Activated CD4-positive, alpha-beta T cell treated with anti-CD3 and anti-CD28 coated beads, Interleukin-2, amount 10 ng/mL, durations not matched to agents 7 days and 5 days (primary cell): ENCODE measurements at regions not wholly inside any gene's neighbourhood (a gene's known extent, or its start where the extent isn't known, plus 50 kb on each side); places are given as distances from the start of the nearest gene placed in this dataset.
"Not testable (repeated sequence)": the region's sequence is repeated elsewhere in the genome, so short reads cannot be mapped to it uniquely, and the experiment has no call there.

Experiments used
- CTCF ChIA-PET: fragments of 350-600 bp; sonication (Branson Sonifier 250); formaldehyde crosslinking; loops from one replicate; lab custom pipeline; 2021; ENCODE audit warnings: antibody characterized with exemption; lab: Charles Lee
- POLR2A ChIA-PET: fragments of 350-600 bp; sonication (Branson Sonifier 250); formaldehyde crosslinking; loops from one replicate; lab custom pipeline; 2021; ENCODE audit warnings: antibody characterized with exemption; lab: Charles Lee
- DNase-seq: peaks from one replicate; pipeline ENCODE4 v3.0.0-alpha.2; 2020
- H3K27ac Mint-ChIP-seq: one replicate; pipeline ENCODE4 v1.8.0; 2021; ENCODE audit warnings: mild to moderate bottlenecking, moderate library complexity, mixed read lengths
- H3K27me3 Mint-ChIP-seq: one replicate; pipeline ENCODE4 v1.8.0; 2021; ENCODE audit warnings: mixed read lengths
- H3K36me3 Mint-ChIP-seq: one replicate; pipeline ENCODE4 v1.8.0; 2021; ENCODE audit warnings: low read depth, mixed read lengths
- H3K4me1 Mint-ChIP-seq: one replicate; pipeline ENCODE4 v1.8.0; 2021; ENCODE audit warnings: mixed read lengths
- H3K4me3 Mint-ChIP-seq: one replicate; pipeline ENCODE4 v1.8.0; 2021; ENCODE audit warnings: mild to moderate bottlenecking, moderate library complexity, mixed read lengths
- H3K9me3 Mint-ChIP-seq: one replicate; pipeline ENCODE4 v1.8.0; 2021; ENCODE audit warnings: mixed read lengths

DNA sequence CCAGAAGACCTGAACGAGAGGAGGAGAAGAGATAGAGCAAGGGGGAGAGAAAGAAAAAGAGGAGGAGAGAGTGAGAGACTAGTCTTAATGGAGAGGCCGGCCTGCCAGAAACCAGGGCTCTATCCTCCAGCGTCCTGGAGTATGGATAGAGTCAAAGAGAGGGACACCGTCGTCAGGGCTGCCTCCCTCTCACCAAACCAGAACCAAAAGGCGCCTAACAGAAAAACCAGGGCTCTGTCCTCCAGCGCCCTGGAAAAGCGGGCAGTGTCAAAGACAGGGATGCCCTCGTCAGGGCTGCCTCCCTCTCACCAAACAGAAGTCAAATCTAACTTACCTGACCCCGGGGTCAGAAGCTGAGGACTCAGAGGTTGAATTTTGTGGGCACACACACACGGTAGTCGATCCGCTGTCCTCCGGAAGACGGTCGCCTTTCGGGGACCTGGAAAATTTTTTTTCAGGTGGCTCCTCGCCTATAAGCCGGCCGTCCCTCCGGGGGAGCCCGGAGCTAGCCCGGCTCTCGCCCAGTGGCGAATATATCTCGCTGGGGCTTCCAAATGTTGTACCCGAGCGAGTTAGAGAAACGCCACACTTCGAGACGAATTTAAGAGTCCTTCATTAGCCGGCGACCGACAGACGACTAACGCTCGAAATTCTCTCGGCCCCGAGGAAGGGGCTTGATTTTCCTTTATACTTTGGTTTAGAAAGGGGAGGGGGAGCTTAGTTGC is 148.2 kb downstream of the TRIM27 start:
- H3K36me3 Mint-ChIP-seq, result peaks cover 16% of the 10 kb centered on the region
- H3K9me3 Mint-ChIP-seq, result peaks cover 9% of the 10 kb centered on the region
- H3K4me3 Mint-ChIP-seq, result peak overlapping the region; percentile 45
- H3K27me3 Mint-ChIP-seq, result peaks cover 89% of the 10 kb centered on the region
- ChIA-PET POLR2A (no interaction called here), CTCF (interaction anchor here (1.1 kb wide), 1 partner anchor 10 kb away, joined by 4 read pairs; no protein-coding TSS in a partner anchor)
- H3K4me1 Mint-ChIP-seq, result peaks cover 5% of the 10 kb centered on the region
- peak overlapping the region; percentile 73 for H3K27ac Mint-ChIP-seq
- DNase-seq, result no peak

DNA sequence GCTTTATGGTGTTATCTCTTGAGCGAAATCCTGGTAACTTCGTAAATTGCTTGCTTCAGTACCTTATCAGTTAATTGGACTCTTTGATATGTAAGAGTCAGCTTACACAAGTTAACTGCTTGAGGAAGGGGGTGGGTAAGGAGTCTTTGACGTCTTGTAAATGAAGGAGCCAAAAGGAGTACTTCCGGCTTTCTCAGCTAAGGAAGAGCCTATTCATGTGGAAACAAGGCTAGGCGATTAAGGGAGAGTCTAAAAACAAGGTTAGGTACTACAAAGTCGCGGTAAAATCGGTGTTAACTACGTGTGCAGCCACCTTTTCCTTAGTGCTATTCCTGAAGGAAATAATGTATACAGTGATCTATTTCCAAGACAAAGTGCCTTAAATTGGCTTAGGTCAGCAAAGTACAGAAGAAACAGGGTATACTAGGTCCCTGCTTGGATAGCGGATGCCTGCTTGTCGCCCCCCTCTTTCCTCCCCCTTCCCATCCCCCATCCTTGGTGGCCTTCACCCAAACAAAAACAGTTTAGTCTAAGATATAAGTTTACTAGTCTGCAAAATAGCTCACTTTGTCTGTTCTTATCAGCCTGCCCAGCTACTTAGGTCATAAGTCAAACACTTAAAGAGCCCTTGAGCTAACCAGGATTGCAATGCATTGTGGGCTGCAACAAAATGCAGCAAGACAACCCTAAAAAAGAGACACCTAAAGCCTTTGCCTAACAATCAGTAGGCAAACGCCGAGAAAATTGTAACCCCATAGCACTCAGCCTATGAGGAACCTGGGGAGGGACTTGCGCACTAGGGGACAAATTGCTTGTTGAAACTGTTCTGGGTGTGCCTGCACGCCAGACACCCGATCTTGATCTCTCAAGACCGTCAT is 147.3 kb downstream of the TRIM27 start:
- Mint-ChIP-seq H3K9me3 (peaks cover 9% of the 10 kb centered on the region), H3K27me3 (peaks cover 90% of the 10 kb centered on the region), H3K36me3 (peaks cover 16% of the 10 kb centered on the region), H3K4me3 (peak overlapping the region; percentile 45), H3K4me1 (peaks cover 10% of the 10 kb centered on the region), H3K27ac (peak overlapping the region; percentile 73)
- no peak for DNase-seq
- CTCF ChIA-PET, result interaction anchor here (1.1 to 2.3 kb wide), 2 partner anchors 11 to 42 kb away, joined by 4 read pairs; no protein-coding TSS in a partner anchor
- POLR2A ChIA-PET, result no interaction called here

DNA sequence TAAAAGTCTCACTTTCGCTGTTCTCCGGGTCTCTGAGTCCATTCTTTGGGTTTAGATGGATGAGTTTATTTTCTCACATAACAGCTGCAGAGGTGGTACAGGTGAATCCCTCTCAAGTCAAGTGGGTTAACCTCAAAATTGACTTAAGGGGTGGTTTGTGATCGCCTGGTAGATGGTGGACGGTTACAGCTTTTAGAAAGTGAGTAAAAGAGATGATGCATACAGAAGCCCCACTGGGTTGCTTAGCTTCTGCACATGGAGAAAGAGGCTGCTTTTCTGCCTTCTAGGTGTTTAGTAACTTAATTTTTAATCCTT is 146.7 kb downstream of the TRIM27 start:
- CTCF ChIA-PET, result interaction anchor here (1.2 to 2.3 kb wide), 2 partner anchors 39 to 43 kb away, joined by 3 to 4 read pairs; no protein-coding TSS in a partner anchor
- POLR2A ChIA-PET, result no interaction called here
- Mint-ChIP-seq H3K9me3 (peaks cover 9% of the 10 kb centered on the region), H3K4me3 (no peak overlapping the region), H3K36me3 (peaks cover 16% of the 10 kb centered on the region), H3K4me1 (peaks cover 15% of the 10 kb centered on the region), H3K27ac (no peak overlapping the region), H3K27me3 (peaks cover 89% of the 10 kb centered on the region)
- DNase-seq, result no peak

DNA sequence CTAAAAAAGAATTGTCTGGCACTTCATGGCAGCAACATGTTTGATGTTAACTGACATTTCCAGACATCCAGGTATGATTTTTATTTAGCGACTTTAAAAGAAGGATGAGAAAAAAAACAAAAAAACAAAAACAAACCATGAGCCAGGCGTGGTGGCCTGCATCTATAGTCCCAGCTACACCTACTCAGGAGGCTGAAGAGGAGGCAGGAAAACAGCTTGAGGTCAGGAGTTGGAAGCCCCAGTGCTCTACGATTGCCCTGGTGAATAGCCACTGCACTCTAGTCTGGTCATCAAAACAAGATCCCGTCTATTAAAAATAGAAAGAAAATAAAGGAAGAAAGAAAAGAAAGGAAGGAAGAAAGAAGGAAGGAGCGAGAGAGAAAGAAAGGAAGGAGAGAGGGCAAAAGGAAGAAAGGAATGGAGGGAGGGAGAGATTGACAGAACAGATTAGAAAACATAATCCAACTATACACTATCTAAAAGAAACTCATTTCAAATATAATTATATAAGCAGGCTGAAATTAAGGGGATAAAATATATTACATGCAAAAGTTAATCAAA is 141.6 kb downstream of the TRIM27 start:
- Mint-ChIP-seq H3K4me3 (no peak overlapping the region), H3K27ac (peak overlapping the region; percentile 50), H3K36me3 (peaks cover 6% of the 10 kb centered on the region), H3K4me1 (peaks cover 17% of the 10 kb centered on the region), H3K27me3 (peaks cover 82% of the 10 kb centered on the region), H3K9me3 (peaks cover 4% of the 10 kb centered on the region)
- POLR2A ChIA-PET, result interaction anchor here (0.6 kb wide), 1 partner anchor 515 kb away, joined by 5 read pairs; no protein-coding TSS in a partner anchor
- DNase-seq, result no peak
- CTCF ChIA-PET, result interaction anchor here (0.6 to 0.7 kb wide), 2 partner anchors 836 to 1548 kb away, joined by 3 to 4 read pairs; no protein-coding TSS in a partner anchor

DNA sequence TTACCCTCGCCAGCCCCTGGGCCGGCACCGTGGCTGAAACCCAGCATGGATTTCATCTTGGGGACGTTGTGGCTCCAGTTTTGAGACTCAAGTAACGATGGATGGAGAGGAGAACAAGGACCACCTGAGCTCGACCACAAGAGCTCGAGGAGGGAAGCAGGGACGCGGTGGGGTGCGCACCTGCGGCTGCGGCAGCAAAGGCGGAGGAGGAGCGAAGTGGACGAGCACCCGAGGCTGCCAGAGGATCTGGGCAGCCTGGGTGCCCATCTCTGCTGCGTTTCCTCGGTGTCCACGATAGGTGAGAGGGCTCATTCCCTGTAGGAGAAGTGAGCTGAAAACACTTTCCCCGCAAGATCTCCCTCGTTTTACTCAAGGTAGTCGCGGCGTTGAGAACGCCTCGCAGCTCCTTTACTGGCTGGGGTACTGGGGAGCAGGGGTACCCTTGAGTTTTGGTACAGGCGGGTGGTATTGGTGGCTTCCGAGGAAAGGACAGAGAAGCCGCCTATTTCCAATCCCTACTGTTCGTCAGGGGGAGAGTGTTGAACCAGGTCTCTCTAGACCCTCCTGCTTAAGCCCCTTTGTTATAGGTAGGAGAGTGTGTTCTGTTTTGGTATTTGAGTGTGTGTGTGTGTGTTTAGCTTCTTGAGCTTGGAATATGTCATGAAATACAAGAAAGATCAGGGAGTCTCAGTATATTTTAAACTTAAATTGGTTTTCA is 137.7 kb downstream of the TRIM27 start:
- peaks cover 87% of the 10 kb centered on the region for H3K27me3 Mint-ChIP-seq
- H3K9me3 Mint-ChIP-seq, result peaks cover 8% of the 10 kb centered on the region
- no peak overlapping the region for H3K27ac Mint-ChIP-seq
- H3K4me3 Mint-ChIP-seq, result no peak overlapping the region
- H3K4me1 Mint-ChIP-seq, result peaks cover 32% of the 10 kb centered on the region
- POLR2A ChIA-PET, result no interaction called here
- CTCF ChIA-PET, result no interaction called here
- no peak for DNase-seq
- H3K36me3 Mint-ChIP-seq, result peaks cover 15% of the 10 kb centered on the region

DNA sequence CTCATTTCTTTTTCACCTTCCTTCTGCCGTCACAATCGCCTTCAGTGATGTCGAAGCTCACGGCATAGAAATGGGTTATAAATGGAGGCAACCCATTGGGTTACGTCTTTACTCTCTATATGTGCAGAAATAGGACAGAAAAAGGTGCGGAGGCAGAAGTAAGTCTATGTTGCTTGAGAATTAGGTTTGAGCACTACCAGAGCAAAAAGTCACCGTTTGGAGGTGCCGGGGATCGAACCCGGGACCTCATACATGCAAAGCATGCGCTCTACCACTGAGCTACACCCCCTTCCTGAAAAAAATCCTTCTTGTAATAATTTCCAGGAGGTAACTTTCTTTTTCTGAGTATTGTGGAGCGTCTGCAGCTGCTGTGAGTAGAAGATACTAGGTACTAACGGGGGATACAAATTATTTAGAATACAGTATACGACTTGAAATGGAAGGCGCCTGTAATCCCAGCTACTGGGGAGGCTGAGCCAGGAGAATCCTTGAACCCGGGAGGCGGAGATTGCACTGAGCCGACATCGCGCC is 134.2 kb downstream of the TRIM27 start:
- Mint-ChIP-seq H3K36me3 (peaks cover 13% of the 10 kb centered on the region), H3K27me3 (peaks cover 88% of the 10 kb centered on the region), H3K27ac (no peak overlapping the region), H3K4me1 (peaks cover 24% of the 10 kb centered on the region), H3K4me3 (peak overlapping the region; percentile 58), H3K9me3 (peaks cover 4% of the 10 kb centered on the region)
- ChIA-PET CTCF (no interaction called here), POLR2A (interaction anchor here (0.7 kb wide), 1 partner anchor 26 kb away, joined by 4 read pairs; no protein-coding TSS in a partner anchor)
- no peak for DNase-seq

DNA sequence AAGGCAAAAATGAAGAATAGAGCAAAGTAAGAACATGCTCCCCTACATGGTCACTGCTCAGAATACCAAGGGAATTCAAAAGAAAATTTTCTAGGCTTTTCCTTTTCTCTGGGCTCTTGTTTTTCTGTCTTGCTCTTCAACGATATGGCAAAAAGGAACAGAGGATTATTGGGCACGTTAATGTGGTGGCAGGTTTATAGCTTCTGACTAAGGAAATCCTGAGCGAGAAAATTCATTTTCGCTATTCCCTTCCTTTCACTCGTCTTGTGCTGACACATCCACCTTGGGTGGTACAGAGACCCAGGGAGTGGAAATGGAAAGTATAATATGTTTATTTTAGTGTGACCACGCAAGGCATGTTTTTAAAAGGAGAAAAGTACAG is 132.8 kb downstream of the TRIM27 start:
- DNase-seq, result no peak
- Mint-ChIP-seq H3K4me3 (no peak overlapping the region), H3K36me3 (peaks cover 13% of the 10 kb centered on the region), H3K9me3 (peaks cover 4% of the 10 kb centered on the region), H3K27ac (no peak overlapping the region), H3K4me1 (peaks cover 30% of the 10 kb centered on the region), H3K27me3 (peaks cover 90% of the 10 kb centered on the region)
- CTCF ChIA-PET, result interaction anchor here (0.6 kb wide), 1 partner anchor 1486 kb away, joined by 4 read pairs; no protein-coding TSS in a partner anchor
- POLR2A ChIA-PET, result no interaction called here

DNA sequence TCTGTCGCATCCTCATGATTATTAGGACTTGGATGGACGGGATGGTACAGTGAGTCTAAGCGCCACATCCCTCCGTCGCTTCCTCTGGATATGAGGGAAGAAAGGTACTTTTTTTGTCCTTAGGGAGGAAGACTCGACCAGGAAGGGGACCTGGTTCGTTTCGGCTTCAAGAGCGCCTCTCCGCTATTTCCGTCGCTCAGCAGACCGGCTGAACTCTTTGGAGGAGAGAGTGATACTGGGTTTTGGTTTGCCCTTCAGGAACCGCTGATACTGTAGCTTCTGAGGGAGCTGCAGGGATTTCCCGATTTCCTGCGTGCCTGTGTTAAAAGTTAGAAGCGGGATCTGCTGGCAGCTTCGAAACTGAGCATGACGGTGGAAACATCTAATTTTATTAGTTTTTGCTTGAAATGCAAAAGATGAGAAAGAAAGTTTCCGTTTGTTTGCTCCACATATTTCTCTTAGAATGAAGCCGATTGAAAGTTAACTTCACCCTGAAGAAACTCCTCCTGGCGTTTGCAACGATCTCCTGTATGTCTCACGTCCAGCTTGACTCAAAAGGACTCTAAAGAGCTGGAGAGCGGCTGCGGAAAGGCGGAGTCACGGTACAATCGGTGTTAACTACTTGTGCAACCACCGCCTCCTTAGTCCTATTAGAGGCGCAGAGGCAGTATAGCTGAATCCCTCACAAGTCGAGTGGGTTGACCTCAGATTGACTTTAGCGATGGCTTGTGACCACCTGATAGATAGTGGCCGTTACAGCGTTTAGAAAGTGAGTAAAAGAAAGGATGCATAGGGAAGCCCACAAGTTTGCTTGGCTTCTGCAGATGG is 129.4 kb downstream of the TRIM27 start:
- Mint-ChIP-seq H3K27ac (peak overlapping the region; percentile 26), H3K4me3 (peak overlapping the region; percentile 61), H3K4me1 (peaks cover 26% of the 10 kb centered on the region), H3K9me3 (peaks cover 3% of the 10 kb centered on the region), H3K36me3 (peaks cover 7% of the 10 kb centered on the region), H3K27me3 (peaks cover 79% of the 10 kb centered on the region)
- ChIA-PET CTCF (interaction anchor here (1.0 to 1.2 kb wide), 2 partner anchors 16 to 23 kb away, joined by 3 to 5 read pairs; no protein-coding TSS in a partner anchor), POLR2A (no interaction called here)
- no peak for DNase-seq

DNA sequence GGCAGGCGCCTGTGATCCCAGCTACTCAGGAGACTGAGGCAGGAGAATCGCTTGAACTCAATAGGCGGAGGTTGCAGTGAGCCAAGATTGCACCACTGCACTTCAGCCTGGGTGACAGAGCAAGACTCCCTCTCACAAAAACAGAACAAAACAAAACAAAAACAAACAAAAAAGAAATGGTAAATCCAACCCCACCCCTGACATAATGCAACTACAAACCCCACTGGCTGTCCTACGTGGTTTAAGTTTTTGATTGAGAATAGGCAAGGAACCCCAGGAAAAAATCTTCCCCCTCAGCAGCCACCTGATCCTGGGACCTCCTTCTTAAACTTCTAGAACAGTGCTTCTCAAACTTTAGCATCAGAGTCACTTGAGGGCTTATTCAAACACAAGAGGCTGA is 123.1 kb downstream of the TRIM27 start:
- H3K4me1 Mint-ChIP-seq, H3K27ac Mint-ChIP-seq, POLR2A ChIA-PET, H3K36me3 Mint-ChIP-seq, CTCF ChIA-PET, H3K9me3 Mint-ChIP-seq, H3K4me3 Mint-ChIP-seq, DNase-seq: not testable (repeated sequence)
- peaks cover 60% of the 10 kb centered on the region for H3K27me3 Mint-ChIP-seq

DNA sequence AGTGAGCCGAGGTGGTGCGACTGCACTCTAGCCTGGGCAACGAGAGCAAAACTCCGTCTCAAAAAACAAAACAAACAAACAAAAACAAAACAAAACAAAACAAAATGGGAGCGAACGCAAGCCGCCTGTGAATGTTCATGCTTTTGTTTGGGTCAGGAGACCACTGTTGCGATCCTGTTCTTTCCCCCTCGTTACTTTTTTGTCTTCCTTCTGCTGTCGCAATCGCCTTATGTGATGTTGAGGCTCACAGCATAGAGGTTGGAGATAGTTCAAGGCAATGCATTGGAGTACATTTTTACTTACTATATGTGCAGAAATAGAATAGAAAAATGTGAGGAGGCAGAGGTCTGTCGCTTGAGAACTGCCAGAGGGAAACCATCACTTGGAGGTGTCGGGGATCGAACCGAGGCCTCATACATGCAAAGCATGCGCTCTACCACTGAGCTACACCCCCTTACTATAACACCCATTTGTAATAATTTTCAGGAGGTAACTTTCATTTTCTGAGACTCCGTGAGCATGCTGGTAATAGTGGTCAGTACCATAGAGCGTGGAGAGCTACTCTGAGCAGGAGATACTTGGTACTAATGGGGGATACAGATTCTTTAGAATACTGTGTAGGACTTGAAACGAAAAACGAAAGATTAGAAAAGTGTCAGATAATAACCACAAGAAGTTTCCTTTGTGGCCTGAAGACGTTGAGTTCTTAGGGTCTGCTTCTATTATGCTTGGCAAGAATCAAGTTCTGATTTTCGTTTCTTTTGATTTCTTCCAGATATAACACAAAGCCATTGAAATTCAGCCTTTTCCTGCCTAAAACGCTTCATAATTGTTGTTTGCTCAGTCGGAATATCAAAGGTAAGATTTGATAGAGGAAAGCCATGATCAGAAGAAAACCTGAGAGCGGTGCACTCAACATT is 121.1 kb downstream of the TRIM27 start:
- DNase-seq, result no peak
- Mint-ChIP-seq H3K9me3 (peaks cover 6% of the 10 kb centered on the region), H3K4me1 (peaks cover 8% of the 10 kb centered on the region), H3K4me3 (no peak overlapping the region), H3K36me3 (no peaks in the 10 kb centered on the region), H3K27ac (no peak overlapping the region), H3K27me3 (peaks cover 58% of the 10 kb centered on the region)
- POLR2A ChIA-PET, result no interaction called here
- CTCF ChIA-PET, result no interaction called here

DNA sequence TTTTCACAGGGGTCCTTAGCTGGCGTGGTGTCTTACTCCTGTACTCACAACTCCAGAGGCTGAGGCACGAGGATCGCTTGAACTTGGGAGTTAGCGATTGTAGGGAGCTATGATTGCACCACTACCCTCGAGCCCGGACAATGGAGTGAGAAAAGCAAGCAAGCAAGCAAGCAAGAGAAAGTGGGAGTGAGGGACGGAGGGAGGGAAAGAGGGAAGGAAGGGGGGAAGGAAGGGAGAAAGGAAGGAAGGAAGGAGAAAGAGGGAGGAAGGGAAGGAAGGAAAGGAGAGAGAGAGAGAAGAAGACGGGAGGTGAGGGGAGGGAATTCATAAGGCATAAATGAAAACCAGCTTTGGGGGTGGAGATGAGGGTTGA is 120.5 kb downstream of the TRIM27 start:
- Mint-ChIP-seq H3K36me3 (no peaks in the 10 kb centered on the region), H3K27me3 (peaks cover 60% of the 10 kb centered on the region), H3K9me3 (peaks cover 6% of the 10 kb centered on the region), H3K4me1 (peaks cover 8% of the 10 kb centered on the region), H3K4me3 (no peak overlapping the region), H3K27ac (no peak overlapping the region)
- DNase-seq, result no peak
- ChIA-PET POLR2A (no interaction called here), CTCF (no interaction called here)
